ENCODE measurements at regions not wholly inside any gene's neighbourhood (a gene's known extent, or its start where the extent isn't known, plus 50 kb on each side); places are given as distances from the start of the nearest gene placed in this dataset.

DNA sequence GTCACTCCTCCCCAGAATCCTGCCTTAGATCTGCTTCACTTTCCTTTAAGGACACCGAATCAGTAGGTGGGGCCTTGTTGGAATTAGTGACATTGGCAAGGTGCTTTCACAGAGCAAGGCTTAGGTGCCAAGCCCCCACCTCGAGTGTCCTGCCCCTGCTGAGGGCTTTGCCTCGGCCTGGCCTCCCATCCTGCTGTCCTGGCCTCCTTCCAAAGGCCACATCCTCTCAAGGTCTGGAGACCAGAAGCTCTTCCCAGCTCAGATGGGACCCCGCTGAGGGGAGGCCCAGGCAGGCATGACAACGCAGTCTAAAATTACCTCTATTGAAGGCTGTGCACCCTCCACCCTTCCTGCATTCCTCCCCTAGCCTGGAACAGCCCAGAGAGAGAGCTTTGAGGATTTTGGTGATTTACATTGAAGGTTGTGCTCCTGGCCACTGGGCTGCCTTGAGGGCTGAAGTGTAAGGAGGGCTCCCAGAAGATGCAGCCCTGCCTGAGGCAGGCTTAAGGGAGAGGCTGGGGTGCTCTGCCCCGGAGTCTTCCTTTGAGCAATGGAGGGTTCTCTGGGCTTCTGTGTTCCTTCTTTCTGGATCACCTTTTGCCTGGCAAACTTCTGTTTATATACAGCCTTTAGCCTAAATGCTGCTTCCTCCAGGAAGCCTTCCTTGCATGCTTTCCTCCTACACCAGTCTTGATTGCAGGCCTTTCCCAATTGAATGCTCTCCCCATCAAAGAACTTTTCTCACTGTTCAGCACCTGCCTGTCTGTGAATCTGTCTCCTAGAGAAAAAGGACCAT, 154.4 kb downstream of the DDX1 start:
- no peak for TF ChIP-seq ZNF302 (CRISPR knock-in tag; IDR thresholded peaks at IDR 0.05)
- TF ChIP-seq, protein P1, sequence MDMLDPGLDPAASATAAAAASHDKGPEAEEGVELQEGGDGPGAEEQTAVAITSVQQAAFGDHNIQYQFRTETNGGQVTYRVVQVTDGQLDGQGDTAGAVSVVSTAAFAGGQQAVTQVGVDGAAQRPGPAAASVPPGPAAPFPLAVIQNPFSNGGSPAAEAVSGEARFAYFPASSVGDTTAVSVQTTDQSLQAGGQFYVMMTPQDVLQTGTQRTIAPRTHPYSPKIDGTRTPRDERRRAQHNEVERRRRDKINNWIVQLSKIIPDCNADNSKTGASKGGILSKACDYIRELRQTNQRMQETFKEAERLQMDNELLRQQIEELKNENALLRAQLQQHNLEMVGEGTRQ (IDR thresholded peaks at IDR 0.05), result no peak

All from A549 (cell line).